Naive thymus-derived CD4-positive, alpha-beta T cell (primary cell): ENCODE measurements at regions not wholly inside any gene's neighbourhood (a gene's known extent, or its start where the extent isn't known, plus 50 kb on each side); places are given as distances from the start of the nearest gene placed in this dataset.

Source experiments
- ATAC-seq: fragments of 150-1000 bp; cut with Tn5 transposase; 2 replicates; pipeline ENCODE4 v1.10.0; 2021; ENCODE audit warnings: mild to moderate bottlenecking, moderate library complexity
- CTCF ChIA-PET: fragments of 350-600 bp; sonication (Branson Sonifier 250); formaldehyde crosslinking; loops from one replicate; lab custom pipeline; 2021; ENCODE audit warnings: antibody characterized with exemption; lab: Charles Lee
- POLR2A ChIA-PET: fragments of 350-600 bp; sonication (Branson Sonifier 250); formaldehyde crosslinking; loops from one replicate; lab custom pipeline; 2021; ENCODE audit warnings: antibody characterized with exemption, inconsistent platforms; lab: Charles Lee
- DNase-seq, 9 donors: peaks; one replicate each; pipeline versions ENCODE4 v3.0.0 to v3.0.0-alpha.2; 2020 to 2022; ENCODE audit warnings: mixed read lengths in 1 of 9
- H3K27ac ChIP-seq: one replicate; pipeline ENCODE4 v1.7.0; 2013; ENCODE audit warnings: mild to moderate bottlenecking, low read depth, low read length, moderate library complexity
- H3K27me3 ChIP-seq, 2 donors: one replicate each; pipeline ENCODE4 v1.7.0; 2013; ENCODE audit warnings: low read length in 2 of 2, mild to moderate bottlenecking in 2 of 2, moderate library complexity in 2 of 2; ENCODE audit not compliant: control insufficient read depth in 2 of 2, insufficient read depth in 2 of 2
- H3K36me3 ChIP-seq, 3 experiments: 1 replicate in 2 of 3; 2 replicates in 1 of 3; pipeline ENCODE4 v1.7.0; 2013; ENCODE audit warnings: low read length in 3 of 3, mild to moderate bottlenecking in 3 of 3, moderate library complexity in 1 of 3; ENCODE audit not compliant: insufficient read depth in 3 of 3, control insufficient read depth in 2 of 3
- H3K4me1 ChIP-seq, 2 donors: one replicate each; pipeline ENCODE4 v1.7.0; 2013; ENCODE audit warnings: low read length in 2 of 2, mild to moderate bottlenecking in 2 of 2, moderate library complexity in 1 of 2; ENCODE audit not compliant: control insufficient read depth in 2 of 2, insufficient read depth in 2 of 2
- H3K4me3 ChIP-seq: 2 replicates; pipeline ENCODE4 v1.7.0; 2013; ENCODE audit warnings: mild to moderate bottlenecking, low read length
- H3K9me3 ChIP-seq, 3 experiments: 1 replicate in 2 of 3; 2 replicates in 1 of 3; pipeline ENCODE4 v1.7.0; 2013; ENCODE audit warnings: low read length in 3 of 3; ENCODE audit not compliant: control insufficient read depth in 2 of 3
- H3K27ac Mint-ChIP-seq, 9 donors: one replicate each; pipeline ENCODE4 v1.8.0; 2020 to 2022; ENCODE audit warnings: mixed read lengths in 9 of 9, mild to moderate bottlenecking in 8 of 9, moderate library complexity in 5 of 9, inconsistent platforms in 2 of 9
- H3K27me3 Mint-ChIP-seq, 5 donors: one replicate each; pipeline ENCODE4 v1.8.0; 2021 to 2022; ENCODE audit warnings: mixed read lengths in 5 of 5, mild to moderate bottlenecking in 1 of 5
- H3K36me3 Mint-ChIP-seq, 5 donors: one replicate each; pipeline ENCODE4 v1.8.0; 2020 to 2022; ENCODE audit warnings: mixed read lengths in 5 of 5, mild to moderate bottlenecking in 3 of 5, inconsistent platforms in 1 of 5
- H3K4me1 Mint-ChIP-seq, 7 donors: one replicate each; pipeline ENCODE4 v1.8.0; 2020 to 2022; ENCODE audit warnings: mixed read lengths in 7 of 7, mild to moderate bottlenecking in 3 of 7, inconsistent platforms in 1 of 7
- H3K4me3 Mint-ChIP-seq, 10 donors: one replicate each; pipeline ENCODE4 v1.8.0; 2020 to 2022; ENCODE audit warnings: mild to moderate bottlenecking in 10 of 10, mixed read lengths in 10 of 10, moderate library complexity in 6 of 10, inconsistent platforms in 2 of 10
- H3K9me3 Mint-ChIP-seq, 11 donors: one replicate each; pipeline ENCODE4 v1.8.0; 2020 to 2022; ENCODE audit warnings: mixed read lengths in 11 of 11, mild to moderate bottlenecking in 4 of 11, inconsistent platforms in 1 of 11, moderate library complexity in 1 of 11
- intact Hi-C, 2 donors: fragments of 100-400 bp; cut with micrococcal nuclease; formaldehyde crosslinking; loops; one replicate each; pipeline ENCODE4 v1.15.1; 2023

- ATAC-seq (no peak), DNase-seq (no peak)
- Histone ChIP-seq H3K4me3 (no peak overlapping the region), H3K9me3 (no peaks in the 10 kb centered on the region), H3K36me3 (no peaks in the 10 kb centered on the region), H3K27me3 (no peaks in the 10 kb centered on the region), H3K27ac (no peak overlapping the region), H3K4me1 (no peaks in the 10 kb centered on the region)
- Mint-ChIP-seq H3K27me3 (peaks cover 0 to 23% (median 11%) of the 10 kb centered on the region in 5 donors), H3K4me3 (no peak overlapping the region), H3K36me3 (no peaks in the 10 kb centered on the region), H3K4me1 (no peaks in the 10 kb centered on the region), H3K27ac (no peak overlapping the region), H3K9me3 (peaks cover 0 to 14% (median 4%) of the 10 kb centered on the region in 11 donors)
- POLR2A ChIA-PET = no interaction called here
- intact Hi-C loops = no loop called here
- CTCF ChIA-PET = no interaction called here
These were observed 186.5 kb downstream of the KCNA5 start for GRCh38 chr12:5230156-5230555.

GRCh38 chr12:5230861-5231260 lies 187.2 kb downstream of the KCNA5 start:
- Histone ChIP-seq H3K4me3 (no peak overlapping the region), H3K27ac (no peak overlapping the region), H3K27me3 (no peaks in the 10 kb centered on the region), H3K9me3 (no peaks in the 10 kb centered on the region), H3K36me3 (no peaks in the 10 kb centered on the region), H3K4me1 (no peaks in the 10 kb centered on the region)
- H3K9me3 Mint-ChIP-seq = peaks cover 0 to 10% (median 4%) of the 10 kb centered on the region in 11 donors
- H3K4me3 Mint-ChIP-seq = no peak overlapping the region
- ChIA-PET POLR2A (no interaction called here), CTCF (no interaction called here)
- DNase-seq (no peak), ATAC-seq (no peak)
- H3K27me3 Mint-ChIP-seq = peaks cover 0 to 21% (median 14%) of the 10 kb centered on the region in 5 donors
- intact Hi-C loops = no loop called here
- H3K4me1 Mint-ChIP-seq = no peaks in the 10 kb centered on the region
- H3K36me3 Mint-ChIP-seq = no peaks in the 10 kb centered on the region
- H3K27ac Mint-ChIP-seq = no peak overlapping the region

GRCh38 chr12:5232291-5232690 lies 188.6 kb downstream of the KCNA5 start:
- Histone ChIP-seq H3K9me3 (no peaks in the 10 kb centered on the region), H3K27ac (no peak overlapping the region), H3K4me3 (no peak overlapping the region), H3K27me3 (no peaks in the 10 kb centered on the region), H3K36me3 (no peaks in the 10 kb centered on the region), H3K4me1 (no peaks in the 10 kb centered on the region)
- ATAC-seq = no peak
- Mint-ChIP-seq H3K4me3 (no peak overlapping the region), H3K9me3 (peaks cover 0 to 10% (median 4%) of the 10 kb centered on the region in 11 donors), H3K27ac (no peak overlapping the region), H3K27me3 (peaks cover 0 to 14% (median 14%) of the 10 kb centered on the region in 5 donors), H3K36me3 (no peaks in the 10 kb centered on the region), H3K4me1 (no peaks in the 10 kb centered on the region)
- ChIA-PET POLR2A (no interaction called here), CTCF (no interaction called here)
- intact Hi-C loops = no loop called here
- no peak for DNase-seq

GRCh38 chr12:5232826-5233500 lies 189.3 kb downstream of the KCNA5 start:
- no peaks in the 10 kb centered on the region for H3K9me3 ChIP-seq
- ChIA-PET CTCF (no interaction called here), POLR2A (no interaction called here)
- no peaks in the 10 kb centered on the region for H3K36me3 Mint-ChIP-seq
- H3K27ac ChIP-seq = no peak overlapping the region
- no peak overlapping the region for H3K4me3 ChIP-seq
- DNase-seq (no peak), ATAC-seq (no peak)
- H3K4me1 ChIP-seq = no peaks in the 10 kb centered on the region
- H3K4me1 Mint-ChIP-seq = no peaks in the 10 kb centered on the region
- H3K27me3 ChIP-seq = no peaks in the 10 kb centered on the region
- H3K4me3 Mint-ChIP-seq = no peak overlapping the region
- intact Hi-C loops = no loop called here
- no peak overlapping the region for H3K27ac Mint-ChIP-seq
- no peaks in the 10 kb centered on the region for H3K36me3 ChIP-seq
- peaks cover 0 to 14% (median 14%) of the 10 kb centered on the region in 5 donors for H3K27me3 Mint-ChIP-seq
- H3K9me3 Mint-ChIP-seq = peaks cover 0 to 10% (median 4%) of the 10 kb centered on the region in 11 donors

GRCh38 chr12:5236022-5236640 lies 192.5 kb downstream of the KCNA5 start:
- no peak overlapping the region for H3K27ac Mint-ChIP-seq
- intact Hi-C loops = no loop called here
- no peaks in the 10 kb centered on the region for H3K9me3 ChIP-seq

GRCh38 chr12:5242440-5242839 lies 189.5 kb upstream of the NTF3 start:
- H3K4me3 Mint-ChIP-seq = no peak overlapping the region
- CTCF ChIA-PET = no interaction called here
- H3K36me3 ChIP-seq = no peaks in the 10 kb centered on the region

More at GRCh38 chr12:5236022-5236640, 192.5 kb downstream of the KCNA5 start:
- peaks cover 0 to 18% (median 14%) of the 10 kb centered on the region in 5 donors for H3K27me3 Mint-ChIP-seq
- no peaks in the 10 kb centered on the region for H3K36me3 Mint-ChIP-seq
- peaks cover 0 to 2% (median 0%) of the 10 kb centered on the region in 11 donors for H3K9me3 Mint-ChIP-seq
- ChIA-PET POLR2A (no interaction called here), CTCF (no interaction called here)
- DNase-seq (no peak), ATAC-seq (no peak)
- Histone ChIP-seq H3K27me3 (no peaks in the 10 kb centered on the region), H3K27ac (no peak overlapping the region), H3K4me3 (no peak overlapping the region), H3K4me1 (no peaks in the 10 kb centered on the region), H3K36me3 (no peaks in the 10 kb centered on the region)
- H3K4me1 Mint-ChIP-seq = no peaks in the 10 kb centered on the region
- H3K4me3 Mint-ChIP-seq = no peak overlapping the region

GRCh38 chr12:5243014-5243413 lies 188.9 kb upstream of the NTF3 start:
- no peak overlapping the region for H3K27ac ChIP-seq
- H3K9me3 ChIP-seq = no peaks in the 10 kb centered on the region
- peaks cover 0 to 11% (median 3%) of the 10 kb centered on the region in 5 donors for H3K27me3 Mint-ChIP-seq
- H3K36me3 Mint-ChIP-seq = no peaks in the 10 kb centered on the region
- no peak overlapping the region for H3K4me3 Mint-ChIP-seq
- H3K9me3 Mint-ChIP-seq = peaks cover 0 to 4% (median 0%) of the 10 kb centered on the region in 11 donors
- ChIA-PET CTCF (no interaction called here), POLR2A (no interaction called here)
- no peaks in the 10 kb centered on the region for H3K27me3 ChIP-seq
- H3K4me3 ChIP-seq = no peak overlapping the region
- intact Hi-C loops = no loop called here
- H3K27ac Mint-ChIP-seq = no peak overlapping the region
- no peaks in the 10 kb centered on the region for H3K4me1 Mint-ChIP-seq
- H3K36me3 ChIP-seq = no peaks in the 10 kb centered on the region
- DNase-seq = no peak
- no peak for ATAC-seq
- H3K4me1 ChIP-seq = no peaks in the 10 kb centered on the region

More at GRCh38 chr12:5242440-5242839, 189.5 kb upstream of the NTF3 start:
- no peaks in the 10 kb centered on the region for H3K27me3 ChIP-seq
- Mint-ChIP-seq H3K9me3 (peaks cover 0 to 4% (median 0%) of the 10 kb centered on the region in 11 donors), H3K27ac (no peak overlapping the region), H3K27me3 (peaks cover 0 to 11% (median 3%) of the 10 kb centered on the region in 5 donors), H3K4me1 (no peaks in the 10 kb centered on the region), H3K36me3 (no peaks in the 10 kb centered on the region)
- DNase-seq (no peak), ATAC-seq (no peak)
- H3K9me3 ChIP-seq = no peaks in the 10 kb centered on the region
- no peaks in the 10 kb centered on the region for H3K4me1 ChIP-seq
- POLR2A ChIA-PET = no interaction called here
- no peak overlapping the region for H3K27ac ChIP-seq
- H3K4me3 ChIP-seq = no peak overlapping the region
- intact Hi-C loops = no loop called here
